ENCODE measurements at regions not wholly inside any gene's neighbourhood (a gene's known extent, or its start where the extent isn't known, plus 50 kb on each side); places are given as distances from the start of the nearest gene placed in this dataset.

DNA sequence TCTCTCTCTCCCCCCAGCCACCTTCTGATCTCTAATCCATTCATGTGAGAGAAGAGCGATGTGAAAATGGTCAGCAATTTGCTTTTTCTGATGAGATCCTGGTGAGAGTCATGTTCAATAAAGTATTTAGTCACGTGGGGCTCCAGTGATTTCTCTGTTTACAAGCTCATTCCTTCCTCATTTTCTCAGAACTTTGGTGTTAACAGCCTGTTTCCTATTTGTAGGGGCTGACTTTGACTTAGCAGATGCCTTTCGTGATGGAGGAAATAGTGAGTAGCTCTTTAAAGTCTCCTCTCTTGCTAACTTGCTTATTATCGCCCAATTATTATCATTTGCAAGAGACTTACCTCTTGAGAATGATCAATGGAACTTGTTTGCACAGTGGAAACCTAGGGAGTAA, 72.6 kb upstream of the CD99 start:
- Histone ChIP-seq H3K4me1 (ENCODE audit: insufficient read depth, low read length, poor library complexity, severe bottlenecking) (peaks cover 9% of the 10 kb centered on the region), H3K9me3 (ENCODE audit: low read length) (no peaks in the 10 kb centered on the region), H3K4me2 (ENCODE audit: low read length) (no peak overlapping the region), H3K27ac (ENCODE audit: low read depth, low read length, poor library complexity, severe bottlenecking) (no peak overlapping the region), H3K4me3 (ENCODE audit: low read depth, low read length, poor library complexity, severe bottlenecking) (no peak overlapping the region), H4K20me1 (ENCODE audit: insufficient read depth, low read length) (no peaks in the 10 kb centered on the region), H3K36me3 (ENCODE audit: insufficient read depth, low read length) (peaks cover 77% of the 10 kb centered on the region), H2AFZ (ENCODE audit: low read length) (no peak overlapping the region), H3K9me2 (ENCODE audit: insufficient read depth, low read length) (no peaks in the 10 kb centered on the region), H3K79me2 (ENCODE audit: insufficient read depth, low read depth, low read length) (no peaks in the 10 kb centered on the region)
- POLR2A ChIA-PET = no interaction called here
- no peak for TF ChIP-seq EZH2phosphoT487 (IDR thresholded peaks at IDR 0.05; ENCODE audit: borderline replicate concordance, low read depth, low read length)
- TF ChIP-seq, protein P1, sequence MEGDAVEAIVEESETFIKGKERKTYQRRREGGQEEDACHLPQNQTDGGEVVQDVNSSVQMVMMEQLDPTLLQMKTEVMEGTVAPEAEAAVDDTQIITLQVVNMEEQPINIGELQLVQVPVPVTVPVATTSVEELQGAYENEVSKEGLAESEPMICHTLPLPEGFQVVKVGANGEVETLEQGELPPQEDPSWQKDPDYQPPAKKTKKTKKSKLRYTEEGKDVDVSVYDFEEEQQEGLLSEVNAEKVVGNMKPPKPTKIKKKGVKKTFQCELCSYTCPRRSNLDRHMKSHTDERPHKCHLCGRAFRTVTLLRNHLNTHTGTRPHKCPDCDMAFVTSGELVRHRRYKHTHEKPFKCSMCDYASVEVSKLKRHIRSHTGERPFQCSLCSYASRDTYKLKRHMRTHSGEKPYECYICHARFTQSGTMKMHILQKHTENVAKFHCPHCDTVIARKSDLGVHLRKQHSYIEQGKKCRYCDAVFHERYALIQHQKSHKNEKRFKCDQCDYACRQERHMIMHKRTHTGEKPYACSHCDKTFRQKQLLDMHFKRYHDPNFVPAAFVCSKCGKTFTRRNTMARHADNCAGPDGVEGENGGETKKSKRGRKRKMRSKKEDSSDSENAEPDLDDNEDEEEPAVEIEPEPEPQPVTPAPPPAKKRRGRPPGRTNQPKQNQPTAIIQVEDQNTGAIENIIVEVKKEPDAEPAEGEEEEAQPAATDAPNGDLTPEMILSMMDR (conservative IDR thresholded peaks at IDR 0.05; ENCODE audit: low read length) = no peak
- DNase-seq (ENCODE audit: low spot score) = no peak
- CTCF ChIA-PET (ENCODE audit: unreplicated experiment) = no interaction called here
- intact Hi-C loops (cut with micrococcal nuclease; ENCODE audit: unreplicated experiment) = no loop called here
- no TSS peak for BruUV-seq (replicated peaks)

DNA sequence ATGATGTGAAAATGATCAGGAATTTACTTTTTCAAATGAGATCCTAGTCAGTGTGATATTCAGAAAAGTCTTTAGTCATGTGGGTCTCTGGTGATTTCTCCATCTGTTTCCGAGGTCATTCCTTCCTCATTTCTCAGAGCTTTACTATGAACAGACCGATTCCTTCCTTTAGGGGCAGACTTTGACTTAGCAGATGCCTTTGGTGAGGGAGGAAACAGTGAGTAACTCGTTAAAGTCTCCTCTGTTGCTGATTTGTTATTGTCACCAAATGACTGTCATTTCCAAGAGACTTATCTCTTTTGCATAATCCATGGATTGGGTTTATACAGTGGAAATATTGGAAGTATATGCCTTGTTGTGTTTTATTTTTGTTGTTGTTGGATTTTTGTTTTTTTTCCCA, 76.2 kb upstream of the CD99 start:
- ChIA-PET CTCF (ENCODE audit: unreplicated experiment) (no interaction called here), POLR2A (no interaction called here)
- H4K20me1 ChIP-seq (ENCODE audit: insufficient read depth, low read length) = no peaks in the 10 kb centered on the region
- no peak overlapping the region for H3K4me2 ChIP-seq (ENCODE audit: low read length)
- intact Hi-C loops (cut with micrococcal nuclease; ENCODE audit: unreplicated experiment) = no loop called here
- no TSS peak for BruUV-seq (replicated peaks)
- TF ChIP-seq, protein P1 (conservative IDR thresholded peaks at IDR 0.05; ENCODE audit: low read length) = no peak
- no peak for TF ChIP-seq EZH2phosphoT487 (IDR thresholded peaks at IDR 0.05; ENCODE audit: borderline replicate concordance, low read depth, low read length)
- peaks cover 5% of the 10 kb centered on the region; the same call in 1 of the 2 replicates for H3K79me2 ChIP-seq (ENCODE audit: insufficient read depth, low read depth, low read length)
- no peak overlapping the region for H3K4me3 ChIP-seq (ENCODE audit: low read depth, low read length, poor library complexity, severe bottlenecking)
- no peaks in the 10 kb centered on the region for H3K9me2 ChIP-seq (ENCODE audit: insufficient read depth, low read length)
- DNase-seq (ENCODE audit: low spot score) = no peak
- H3K4me1 ChIP-seq (ENCODE audit: insufficient read depth, low read length, poor library complexity, severe bottlenecking) = peaks cover 27% of the 10 kb centered on the region
- no peak overlapping the region for H3K27ac ChIP-seq (ENCODE audit: low read depth, low read length, poor library complexity, severe bottlenecking)
- H3K36me3 ChIP-seq (ENCODE audit: insufficient read depth, low read length) = peaks cover 79% of the 10 kb centered on the region
- no peak overlapping the region for H2AFZ ChIP-seq (ENCODE audit: low read length)
- H3K9me3 ChIP-seq (ENCODE audit: low read length) = no peaks in the 10 kb centered on the region

DNA sequence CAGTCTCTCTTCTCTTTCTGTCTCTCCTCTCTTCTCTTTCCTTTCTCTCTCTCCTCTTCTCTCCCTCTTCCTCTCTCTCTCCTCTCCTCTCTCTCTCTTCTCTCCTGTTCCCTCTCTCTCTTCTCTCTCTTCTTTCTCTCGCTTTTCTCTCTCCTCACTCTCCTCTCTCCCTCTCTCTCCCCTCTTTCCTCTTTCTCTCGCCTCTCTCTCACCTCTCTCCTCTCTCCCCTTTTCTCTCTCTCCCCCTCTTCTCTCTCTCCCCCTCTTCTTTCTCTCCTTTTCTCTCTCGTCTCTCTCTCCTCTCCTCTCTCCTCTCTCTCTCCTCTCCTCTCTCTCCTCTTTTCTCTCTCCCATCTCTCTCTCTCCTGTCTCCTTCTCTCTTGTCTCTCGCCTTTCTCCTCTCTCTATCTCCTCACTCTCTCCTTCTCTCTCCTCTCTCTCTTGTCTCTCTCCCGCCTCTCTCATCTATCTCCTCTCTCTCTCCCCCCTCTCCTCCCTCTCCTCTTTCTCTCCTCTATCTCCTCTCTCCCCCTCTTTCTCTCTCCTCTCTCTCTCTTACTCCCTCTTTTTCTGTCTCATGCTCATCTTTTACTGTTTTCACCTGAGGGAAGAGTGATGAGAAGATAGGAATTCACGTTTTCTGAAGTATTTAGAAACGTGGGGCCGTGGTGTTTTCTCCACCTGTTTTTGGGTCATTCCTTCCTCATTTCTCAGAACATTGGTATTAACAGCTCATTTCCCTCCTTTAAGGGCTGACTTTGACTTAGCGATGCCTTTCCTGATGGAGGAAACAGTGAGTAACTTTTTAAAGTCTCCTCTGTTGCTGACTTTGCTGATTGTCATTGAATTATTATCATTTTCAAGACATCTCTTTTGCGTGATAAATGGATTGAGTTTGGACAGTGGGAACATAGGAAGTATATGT, 80.6 kb upstream of the CD99 start:
- H3K27ac ChIP-seq (ENCODE audit: low read depth, low read length, poor library complexity, severe bottlenecking) = no peak overlapping the region
- POLR2A ChIA-PET = no interaction called here
- H2AFZ ChIP-seq (ENCODE audit: low read length) = peak overlapping the region; percentile 2; the same call in 1 of the 2 replicates
- peaks cover 38% of the 10 kb centered on the region for H3K36me3 ChIP-seq (ENCODE audit: insufficient read depth, low read length)
- peaks cover 28% of the 10 kb centered on the region for H3K4me1 ChIP-seq (ENCODE audit: insufficient read depth, low read length, poor library complexity, severe bottlenecking)
- H3K4me2 ChIP-seq (ENCODE audit: low read length) = peak overlapping the region; percentile 92
- H3K4me3 ChIP-seq (ENCODE audit: low read depth, low read length, poor library complexity, severe bottlenecking) = peak overlapping the region; percentile 93
- no peaks in the 10 kb centered on the region for H3K9me2 ChIP-seq (ENCODE audit: insufficient read depth, low read length)
- no peak for DNase-seq (ENCODE audit: low spot score)
- no peaks in the 10 kb centered on the region for H4K20me1 ChIP-seq (ENCODE audit: insufficient read depth, low read length)
- no TSS peak for BruUV-seq (replicated peaks)
- TF ChIP-seq, protein P1 (conservative IDR thresholded peaks at IDR 0.05; ENCODE audit: low read length) = no peak
- no peak for TF ChIP-seq EZH2phosphoT487 (IDR thresholded peaks at IDR 0.05; ENCODE audit: borderline replicate concordance, low read depth, low read length)
- H3K79me2 ChIP-seq (ENCODE audit: insufficient read depth, low read depth, low read length) = peaks cover 9% of the 10 kb centered on the region; the same call in 1 of the 2 replicates
- CTCF ChIA-PET (ENCODE audit: unreplicated experiment) = no interaction called here
- intact Hi-C loops (cut with micrococcal nuclease; ENCODE audit: unreplicated experiment) = no loop called here
- H3K9me3 ChIP-seq (ENCODE audit: low read length) = no peaks in the 10 kb centered on the region
